Activated CD8-positive, alpha-beta T cell treated with anti-CD3 and anti-CD28 coated beads for 36 hours (primary cell): ENCODE measurements at regions not wholly inside any gene's neighbourhood (a gene's known extent, or its start where the extent isn't known, plus 50 kb on each side); places are given as distances from the start of the nearest gene placed in this dataset.

Source experiments
- ATAC-seq: fragments of 200-7000 bp; cut with Tn5 transposase; one replicate; pipeline ENCODE4 v1.10.0; 2021; ENCODE audit warnings: mild to moderate bottlenecking, moderate library complexity
- CTCF ChIA-PET: fragments of 350-600 bp; sonication (Branson Sonifier 250); formaldehyde crosslinking; loops from one replicate; lab custom pipeline; 2021; ENCODE audit warnings: antibody characterized with exemption; lab: Charles Lee
- POLR2A ChIA-PET: fragments of 350-600 bp; sonication (Branson Sonifier 250); formaldehyde crosslinking; loops from one replicate; lab custom pipeline; 2021; ENCODE audit warnings: antibody characterized with exemption; lab: Charles Lee
- DNase-seq: peaks from one replicate; pipeline ENCODE4 v3.0.0-alpha.2; 2020
- H3K27ac Mint-ChIP-seq: one replicate; pipeline ENCODE4 v1.8.0; 2021; ENCODE audit warnings: mild to moderate bottlenecking, mixed read lengths
- H3K27me3 Mint-ChIP-seq: one replicate; pipeline ENCODE4 v1.8.0; 2021; ENCODE audit warnings: mixed read lengths
- H3K36me3 Mint-ChIP-seq: one replicate; pipeline ENCODE4 v1.8.0; 2021; ENCODE audit warnings: low read depth, mixed read lengths
- H3K4me1 Mint-ChIP-seq: one replicate; pipeline ENCODE4 v1.8.0; 2021; ENCODE audit warnings: low read depth, mixed read lengths
- H3K4me3 Mint-ChIP-seq: one replicate; pipeline ENCODE4 v1.8.0; 2021; ENCODE audit warnings: mild to moderate bottlenecking, moderate library complexity, mixed read lengths
- H3K9me3 Mint-ChIP-seq: one replicate; pipeline ENCODE4 v1.8.0; 2021; ENCODE audit warnings: mixed read lengths
- intact Hi-C: fragments of 100-400 bp; cut with micrococcal nuclease; formaldehyde crosslinking; loops from one replicate; pipeline ENCODE4 v1.10.0; 2022
- TF ChIP-seq, protein P1 (sequence below): fragments of 200-600 bp; IDR thresholded peaks from one replicate; pipeline ENCODE4 v1.8.0; 2022; ENCODE audit warnings: antibody characterized with exemption, mild to moderate bottlenecking

DNA sequence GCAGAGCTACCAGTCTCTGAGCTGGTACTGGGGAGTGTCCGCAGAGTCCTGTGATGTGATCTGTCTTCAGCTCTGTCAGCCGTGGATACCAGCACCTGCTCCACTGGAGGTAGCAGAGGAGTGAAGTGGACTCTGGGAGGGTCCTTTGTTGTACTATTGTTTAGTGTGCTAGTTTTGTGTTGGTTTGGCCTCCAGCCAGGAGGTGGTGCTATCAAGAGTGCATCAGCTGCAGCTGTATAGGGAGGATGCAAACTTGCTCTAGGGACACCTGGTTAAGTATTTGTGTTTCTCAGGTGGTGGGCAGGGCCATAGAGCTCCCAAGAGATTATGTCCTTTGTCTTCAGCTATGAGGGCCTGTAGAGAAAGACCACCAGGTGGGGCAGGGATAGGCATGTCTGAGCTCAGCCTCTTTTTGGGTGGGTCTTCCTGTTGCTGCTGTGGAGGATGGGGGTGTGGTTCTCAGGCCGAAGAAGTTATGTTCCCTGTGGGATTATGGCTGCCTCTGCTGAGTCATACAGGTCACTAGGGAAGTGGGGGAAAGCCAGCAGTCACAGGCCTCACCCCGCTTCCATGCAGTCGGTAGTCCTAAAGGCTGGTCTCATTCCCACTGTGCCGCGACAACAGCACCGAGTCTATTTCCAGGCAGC, 443.2 kb upstream of the TBL1XR1 start:
- ATAC-seq (no peak), DNase-seq (peak; percentile 26)
- TF ChIP-seq, protein P1, sequence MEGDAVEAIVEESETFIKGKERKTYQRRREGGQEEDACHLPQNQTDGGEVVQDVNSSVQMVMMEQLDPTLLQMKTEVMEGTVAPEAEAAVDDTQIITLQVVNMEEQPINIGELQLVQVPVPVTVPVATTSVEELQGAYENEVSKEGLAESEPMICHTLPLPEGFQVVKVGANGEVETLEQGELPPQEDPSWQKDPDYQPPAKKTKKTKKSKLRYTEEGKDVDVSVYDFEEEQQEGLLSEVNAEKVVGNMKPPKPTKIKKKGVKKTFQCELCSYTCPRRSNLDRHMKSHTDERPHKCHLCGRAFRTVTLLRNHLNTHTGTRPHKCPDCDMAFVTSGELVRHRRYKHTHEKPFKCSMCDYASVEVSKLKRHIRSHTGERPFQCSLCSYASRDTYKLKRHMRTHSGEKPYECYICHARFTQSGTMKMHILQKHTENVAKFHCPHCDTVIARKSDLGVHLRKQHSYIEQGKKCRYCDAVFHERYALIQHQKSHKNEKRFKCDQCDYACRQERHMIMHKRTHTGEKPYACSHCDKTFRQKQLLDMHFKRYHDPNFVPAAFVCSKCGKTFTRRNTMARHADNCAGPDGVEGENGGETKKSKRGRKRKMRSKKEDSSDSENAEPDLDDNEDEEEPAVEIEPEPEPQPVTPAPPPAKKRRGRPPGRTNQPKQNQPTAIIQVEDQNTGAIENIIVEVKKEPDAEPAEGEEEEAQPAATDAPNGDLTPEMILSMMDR, result no peak
- peaks cover 42% of the 10 kb centered on the region for H3K4me1 Mint-ChIP-seq
- H3K9me3 Mint-ChIP-seq, result peaks cover 2% of the 10 kb centered on the region
- no peaks in the 10 kb centered on the region for H3K27me3 Mint-ChIP-seq
- intact Hi-C loops, result no loop called here
- H3K27ac Mint-ChIP-seq, result no peak overlapping the region
- H3K36me3 Mint-ChIP-seq, result no peaks in the 10 kb centered on the region
- ChIA-PET POLR2A (no interaction called here), CTCF (interaction anchor here (1.3 to 1.5 kb wide), 2 partner anchors 8 to 15 kb away, joined by 3 read pairs; no protein-coding TSS in a partner anchor)
- no peak overlapping the region for H3K4me3 Mint-ChIP-seq

DNA sequence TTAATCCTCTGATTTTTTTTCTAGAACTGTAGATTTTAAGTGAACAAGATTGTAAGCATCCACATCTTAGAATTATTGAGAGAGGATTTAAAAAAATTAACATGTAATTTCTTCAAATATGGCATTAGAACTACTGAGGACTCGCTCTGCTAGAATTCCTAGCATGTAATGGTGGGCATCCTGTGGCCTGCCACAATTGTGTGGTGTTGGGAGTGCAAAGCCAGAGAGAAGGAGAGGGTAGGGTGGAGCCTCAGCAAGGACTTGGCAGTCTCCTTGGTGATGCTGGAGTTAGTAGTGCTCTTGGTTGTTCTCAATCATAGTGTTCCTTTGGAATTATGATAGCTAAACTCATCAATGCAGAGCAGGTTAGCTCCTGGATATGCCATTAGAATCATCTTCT, 443.9 kb upstream of the TBL1XR1 start:
- TF ChIP-seq, protein P1, result no peak
- DNase-seq (no peak), ATAC-seq (no peak)
- H3K27ac Mint-ChIP-seq, result no peak overlapping the region
- ChIA-PET CTCF (interaction anchor here (1.2 to 1.3 kb wide), 2 partner anchors 9 to 443 kb away, joined by 3 to 5 read pairs; no protein-coding TSS in a partner anchor), POLR2A (no interaction called here)
- H3K27me3 Mint-ChIP-seq, result no peaks in the 10 kb centered on the region
- no peak overlapping the region for H3K4me3 Mint-ChIP-seq
- H3K9me3 Mint-ChIP-seq, result peaks cover 2% of the 10 kb centered on the region
- intact Hi-C loops, result no loop called here
- H3K4me1 Mint-ChIP-seq, result peaks cover 45% of the 10 kb centered on the region
- no peaks in the 10 kb centered on the region for H3K36me3 Mint-ChIP-seq

DNA sequence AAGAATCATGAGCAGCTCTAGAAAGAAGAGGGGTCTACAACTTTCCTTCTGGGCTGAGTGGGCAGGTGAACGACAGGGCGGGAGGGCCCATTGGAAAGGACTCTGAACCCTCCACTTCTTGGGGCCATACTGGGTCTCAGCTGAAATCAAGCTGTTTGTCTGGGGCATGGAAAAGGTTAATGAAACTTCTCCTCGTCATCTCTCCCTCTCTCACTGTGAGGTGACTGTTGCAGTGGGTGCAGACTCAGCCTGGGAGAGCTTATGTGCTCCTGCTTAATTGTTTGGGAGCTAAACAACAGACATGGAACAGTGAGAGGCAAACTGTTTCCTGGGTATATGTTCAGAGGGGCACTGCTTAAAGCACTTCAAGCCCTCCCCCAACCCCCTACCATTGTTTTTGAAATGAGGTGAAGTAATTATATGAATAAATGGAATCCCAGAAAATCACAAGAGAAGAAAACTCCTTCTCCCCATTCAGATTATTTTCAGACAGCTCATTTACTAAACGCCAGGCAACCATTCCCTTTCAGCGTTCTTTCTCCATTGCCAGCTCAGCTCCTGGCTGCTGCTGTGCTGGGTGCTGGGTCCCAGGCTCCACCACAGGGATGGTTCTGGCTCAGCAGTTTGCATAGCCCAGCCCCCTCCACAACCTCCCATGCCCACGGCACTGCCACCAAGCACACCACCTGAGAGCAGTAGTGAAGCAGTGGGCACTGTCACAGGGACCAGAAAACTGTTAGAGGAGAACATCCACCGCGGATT, 444.9 kb upstream of the TBL1XR1 start:
- Mint-ChIP-seq H3K36me3 (no peaks in the 10 kb centered on the region), H3K27me3 (no peaks in the 10 kb centered on the region), H3K4me3 (no peak overlapping the region), H3K9me3 (peaks cover 2% of the 10 kb centered on the region), H3K27ac (peak overlapping the region; percentile 66), H3K4me1 (peaks cover 55% of the 10 kb centered on the region)
- TF ChIP-seq, protein P1, result no peak
- POLR2A ChIA-PET, result no interaction called here
- intact Hi-C loops, result no loop called here
- DNase-seq, result peak; percentile 25
- CTCF ChIA-PET, result interaction anchor here (0.8 to 1.5 kb wide), 5 partner anchors 11 to 444 kb away, joined by 3 to 5 read pairs (median 3); no protein-coding TSS in a partner anchor
- ATAC-seq, result peak; percentile 49

DNA sequence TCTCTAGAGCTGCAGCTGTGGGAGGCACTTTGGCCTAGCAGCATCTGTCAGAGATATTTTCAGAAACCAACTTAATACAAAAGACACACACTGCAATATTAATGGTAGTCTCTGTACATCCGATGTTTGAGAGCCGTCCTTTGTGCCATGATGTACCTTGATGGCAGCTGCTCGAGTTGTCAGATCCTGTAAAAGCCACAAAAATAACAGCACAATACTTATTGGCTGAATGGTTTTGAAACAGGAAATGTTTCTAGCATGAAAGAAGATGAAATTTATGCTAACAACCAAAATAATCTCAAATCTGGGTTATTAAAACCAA, 445.5 kb upstream of the TBL1XR1 start:
- no peak overlapping the region for H3K4me3 Mint-ChIP-seq
- peaks cover 2% of the 10 kb centered on the region for H3K9me3 Mint-ChIP-seq
- POLR2A ChIA-PET, result no interaction called here
- peaks cover 60% of the 10 kb centered on the region for H3K4me1 Mint-ChIP-seq
- intact Hi-C loops, result no loop called here
- DNase-seq, result no peak
- TF ChIP-seq, protein P1, result no peak
- no peaks in the 10 kb centered on the region for H3K27me3 Mint-ChIP-seq
- H3K27ac Mint-ChIP-seq, result peak overlapping the region; percentile 66
- no peaks in the 10 kb centered on the region for H3K36me3 Mint-ChIP-seq
- ATAC-seq, result no peak
- CTCF ChIA-PET, result interaction anchor here (0.8 to 1.5 kb wide), 3 partner anchors 91 to 282 kb away, joined by 3 read pairs; no protein-coding TSS in a partner anchor

DNA sequence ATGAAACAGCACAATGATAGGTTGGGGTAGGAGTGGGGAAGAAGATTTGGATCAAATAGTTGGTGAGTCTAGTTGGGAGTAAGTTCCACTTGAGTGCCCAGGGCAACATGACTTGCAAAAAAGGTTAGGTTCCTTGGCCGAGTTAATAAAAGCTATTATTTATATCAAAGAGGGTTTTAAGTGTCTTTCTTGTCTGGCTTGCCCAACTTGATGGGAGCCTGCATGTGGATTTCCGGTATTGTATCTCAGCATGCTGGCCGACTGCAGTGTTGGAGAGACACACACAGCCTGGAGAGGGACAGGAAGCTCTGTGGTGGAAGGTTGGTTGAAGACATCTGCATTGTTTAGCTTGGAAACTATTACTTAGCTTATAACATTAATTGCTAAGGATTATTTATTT, 449.5 kb upstream of the TBL1XR1 start:
- ATAC-seq (peak; percentile 81), DNase-seq (peak; percentile 61)
- intact Hi-C loops, result no loop called here
- H3K9me3 Mint-ChIP-seq, result no peaks in the 10 kb centered on the region
- H3K27me3 Mint-ChIP-seq, result no peaks in the 10 kb centered on the region
- ChIA-PET POLR2A (no interaction called here), CTCF (interaction anchor here (0.9 kb wide), 1 partner anchor 54 kb away, joined by 3 read pairs; no protein-coding TSS in a partner anchor)
- TF ChIP-seq, protein P1, result no peak
- no peak overlapping the region for H3K4me3 Mint-ChIP-seq
- H3K4me1 Mint-ChIP-seq, result peaks cover 50% of the 10 kb centered on the region
- peak overlapping the region; percentile 49 for H3K27ac Mint-ChIP-seq
- H3K36me3 Mint-ChIP-seq, result no peaks in the 10 kb centered on the region
